Thymus (tissue), 11 donors: ENCODE measurements at regions not wholly inside any gene's neighbourhood (a gene's known extent, or its start where the extent isn't known, plus 50 kb on each side); places are given as distances from the start of the nearest gene placed in this dataset.
A peak's percentile ranks its signal among the peaks of the same experiment; 100 is the strongest.
"Not testable (repeated sequence)": the region's sequence is repeated elsewhere in the genome, so short reads cannot be mapped to it uniquely, and the experiment has no call there.

ENCODE experiments used
- DNase-seq, 9 donors: peaks; one replicate each; pipeline ENCODE4 v3.0.0-alpha.2; 2013; ENCODE audit warnings: low spot score in 9 of 9, low read depth in 6 of 9, missing footprints in 1 of 9
- H3K27ac ChIP-seq, 2 donors: one replicate each; pipeline ENCODE4 v1.5.1; 2013; ENCODE audit warnings: control low read depth in 1 of 2, low read depth in 1 of 2, low read length in 1 of 2, mild to moderate bottlenecking in 1 of 2, moderate library complexity in 1 of 2
- H3K27me3 ChIP-seq, 2 donors: one replicate each; pipeline ENCODE4 v1.5.1; 2013; ENCODE audit warnings: low read length in 1 of 2; ENCODE audit not compliant: control insufficient read depth in 2 of 2, insufficient read depth in 1 of 2
- H3K36me3 ChIP-seq, 2 donors: one replicate each; pipeline ENCODE4 v1.5.1; 2013; ENCODE audit warnings: low read length in 1 of 2, mild to moderate bottlenecking in 1 of 2, moderate library complexity in 1 of 2; ENCODE audit not compliant: control insufficient read depth in 2 of 2, insufficient read depth in 2 of 2
- H3K4me1 ChIP-seq, 2 donors: one replicate each; pipeline ENCODE4 v1.5.1; 2013; ENCODE audit warnings: low read length in 2 of 2; ENCODE audit not compliant: control insufficient read depth in 2 of 2, insufficient read depth in 2 of 2
- H3K4me3 ChIP-seq, 2 donors: one replicate each; pipeline ENCODE4 v1.5.1; 2013; ENCODE audit warnings: low read length in 2 of 2, control low read depth in 1 of 2, mild to moderate bottlenecking in 1 of 2
- H3K9me3 ChIP-seq, 2 donors: one replicate each; pipeline ENCODE4 v1.5.1; 2013; ENCODE audit warnings: low read length in 1 of 2, mild to moderate bottlenecking in 1 of 2; ENCODE audit not compliant: control insufficient read depth in 2 of 2, insufficient read depth in 1 of 2
- WGBS: extraction: QIAGEN DNeasy Blood & Tissue Kit; methylation state at CpG from one replicate; pipeline ENCODE4 v1.1.7; 2013; 5-methylcytosine and 5-hydroxymethylcytosine counted together
- donor health status: healthy.

GRCh38 chrX:40875476-40875875 is 140.1 kb upstream of the MED14 start:
- 92% methylated on average over 3 of the region's 3 CpGs for WGBS
- H3K27ac ChIP-seq, result no peak overlapping the region
- no peak overlapping the region for H3K4me3 ChIP-seq
- H3K9me3 ChIP-seq, result no peaks in the 10 kb centered on the region
- H3K4me1 ChIP-seq, result no peaks in the 10 kb centered on the region
- no peak for DNase-seq
- H3K36me3 ChIP-seq, result no peaks in the 10 kb centered on the region
- no peaks in the 10 kb centered on the region for H3K27me3 ChIP-seq

GRCh38 chrX:40877887-40878286 is 142.5 kb upstream of the MED14 start:
- H3K4me1 ChIP-seq, result no peaks in the 10 kb centered on the region
- H3K36me3 ChIP-seq, result no peaks in the 10 kb centered on the region
- 47% methylated on average over 4 of the region's 4 CpGs for WGBS
- DNase-seq, result peak in 3 of 9 donors; percentile 7 to 35 (median 15)
- no peak overlapping the region for H3K27ac ChIP-seq
- H3K4me3 ChIP-seq, result no peak overlapping the region
- no peaks in the 10 kb centered on the region for H3K27me3 ChIP-seq
- no peaks in the 10 kb centered on the region for H3K9me3 ChIP-seq

GRCh38 chrX:40878766-40879165 is 143.4 kb upstream of the MED14 start:
- Histone ChIP-seq H3K4me1 (no peaks in the 10 kb centered on the region), H3K9me3 (no peaks in the 10 kb centered on the region), H3K27ac (no peak overlapping the region), H3K4me3 (no peak overlapping the region), H3K27me3 (no peaks in the 10 kb centered on the region), H3K36me3 (no peaks in the 10 kb centered on the region)
- WGBS, result 97% methylated on average over 3 of the region's 3 CpGs
- no peak for DNase-seq

- not testable (repeated sequence) for H3K27me3 ChIP-seq, H3K27ac ChIP-seq, DNase-seq, H3K4me3 ChIP-seq, H3K4me1 ChIP-seq, H3K9me3 ChIP-seq, H3K36me3 ChIP-seq
- WGBS, result 95% methylated on average over 6 of the region's 6 CpGs
Observed at GRCh38 chrX:40879172-40879571, 143.8 kb upstream of the MED14 start.

GRCh38 chrX:40880712-40881111 is 145.4 kb upstream of the MED14 start:
- no peak for DNase-seq
- 92% methylated on average over 3 of the region's 3 CpGs for WGBS
- Histone ChIP-seq H3K9me3 (no peaks in the 10 kb centered on the region), H3K27ac (no peak overlapping the region), H3K4me3 (no peak overlapping the region), H3K36me3 (no peaks in the 10 kb centered on the region), H3K4me1 (no peaks in the 10 kb centered on the region), H3K27me3 (no peaks in the 10 kb centered on the region)

GRCh38 chrX:40883021-40883619 is 147.8 kb upstream of the MED14 start:
- Histone ChIP-seq H3K4me3 (no peak overlapping the region), H3K27me3 (no peaks in the 10 kb centered on the region), H3K9me3 (no peaks in the 10 kb centered on the region), H3K36me3 (no peaks in the 10 kb centered on the region), H3K4me1 (no peaks in the 10 kb centered on the region), H3K27ac (no peak overlapping the region)
- no peak for DNase-seq
- 98% methylated on average over 7 of the region's 7 CpGs for WGBS

GRCh38 chrX:40885989-40886388 is 150.6 kb upstream of the MED14 start:
- Histone ChIP-seq H3K27me3 (no peaks in the 10 kb centered on the region), H3K36me3 (no peaks in the 10 kb centered on the region), H3K9me3 (no peaks in the 10 kb centered on the region), H3K27ac (no peak overlapping the region), H3K4me1 (no peaks in the 10 kb centered on the region), H3K4me3 (no peak overlapping the region)
- 98% methylated on average over 4 of the region's 4 CpGs for WGBS
- no peak for DNase-seq

- WGBS, result 94% methylated on average over 1 of the region's 1 CpG
- Histone ChIP-seq H3K36me3 (no peaks in the 10 kb centered on the region), H3K9me3 (no peaks in the 10 kb centered on the region), H3K27ac (no peak overlapping the region), H3K27me3 (no peaks in the 10 kb centered on the region), H3K4me3 (no peak overlapping the region), H3K4me1 (no peaks in the 10 kb centered on the region)
- DNase-seq, result no peak
Observed at GRCh38 chrX:40887476-40887875, 152.1 kb upstream of the MED14 start.

- no peak overlapping the region for H3K4me3 ChIP-seq
- no peak for DNase-seq
- H3K9me3 ChIP-seq, result no peaks in the 10 kb centered on the region
Observed at GRCh38 chrX:40891798-40892197, 156.5 kb upstream of the MED14 start.

More at GRCh38 chrX:40891798-40892197, 156.5 kb upstream of the MED14 start:
- no peaks in the 10 kb centered on the region for H3K4me1 ChIP-seq
- H3K27me3 ChIP-seq, result no peaks in the 10 kb centered on the region
- no peak overlapping the region for H3K27ac ChIP-seq
- H3K36me3 ChIP-seq, result no peaks in the 10 kb centered on the region
